HUES6 (cell line): ENCODE measurements at regions not wholly inside any gene's neighbourhood (a gene's known extent, or its start where the extent isn't known, plus 50 kb on each side); places are given as distances from the start of the nearest gene placed in this dataset.

Source experiments
- H3K27ac ChIP-seq: 2 replicates; pipeline ENCODE4 v1.7.0; 2013; ENCODE audit warnings: low read depth, mild to moderate bottlenecking, low read length, inconsistent platforms
- H3K27me3 ChIP-seq: 2 replicates; pipeline ENCODE4 v1.6.1; 2013; ENCODE audit warnings: low read length; ENCODE audit not compliant: control insufficient read depth, insufficient read depth
- H3K36me3 ChIP-seq: 2 replicates; pipeline ENCODE4 v1.6.1; 2013; ENCODE audit warnings: low read length; ENCODE audit not compliant: control insufficient read depth, insufficient read depth
- H3K4me1 ChIP-seq: 2 replicates; pipeline ENCODE4 v1.6.1; 2013; ENCODE audit warnings: low read length; ENCODE audit not compliant: control insufficient read depth, insufficient read depth
- H3K4me3 ChIP-seq: 2 replicates; pipeline ENCODE4 v1.5.1; 2013; ENCODE audit warnings: low read depth, low read length
- H3K9ac ChIP-seq: one replicate; pipeline ENCODE4 v1.6.1; 2013; ENCODE audit warnings: mild to moderate bottlenecking, low read length
- H3K9me3 ChIP-seq: 2 replicates; pipeline ENCODE4 v1.6.1; 2013; ENCODE audit warnings: low read depth, low read length; ENCODE audit not compliant: control insufficient read depth, insufficient read depth

- Histone ChIP-seq H3K9ac (no peak overlapping the region), H3K4me1 (no peaks in the 10 kb centered on the region), H3K27ac (no peak overlapping the region), H3K36me3 (no peaks in the 10 kb centered on the region), H3K4me3 (no peak overlapping the region), H3K9me3 (no peaks in the 10 kb centered on the region), H3K27me3 (peaks cover 5% of the 10 kb centered on the region; the same call in 1 of the 2 replicates)
These were observed 159.8 kb upstream of the SYNDIG1 start for GRCh38 chr20:24309596-24309995.

DNA sequence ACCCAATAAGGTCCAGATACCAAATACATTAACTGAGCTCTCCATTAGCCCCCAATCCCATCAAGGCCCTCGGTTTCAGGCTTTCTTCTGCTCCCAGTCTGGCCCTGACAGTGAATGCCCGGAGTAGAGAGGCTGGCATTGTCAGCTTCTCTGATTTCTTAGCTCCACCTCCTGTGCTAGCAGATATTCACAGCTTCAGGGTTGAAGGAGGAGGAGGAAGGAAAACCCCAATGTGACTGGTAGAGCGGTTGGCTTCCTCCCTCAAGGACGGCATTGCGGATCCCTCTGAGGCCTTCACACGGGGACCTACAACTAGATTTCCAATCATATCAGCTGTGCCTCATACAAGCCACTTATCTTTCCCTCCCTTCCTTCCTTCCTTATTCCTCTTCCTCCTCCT is 164.1 kb upstream of the SYNDIG1 start:
- no peaks in the 10 kb centered on the region for H3K36me3 ChIP-seq
- no peak overlapping the region for H3K9ac ChIP-seq
- no peaks in the 10 kb centered on the region for H3K9me3 ChIP-seq
- no peaks in the 10 kb centered on the region for H3K27me3 ChIP-seq
- no peaks in the 10 kb centered on the region for H3K4me1 ChIP-seq
- no peak overlapping the region for H3K27ac ChIP-seq
- H3K4me3 ChIP-seq = no peak overlapping the region

DNA sequence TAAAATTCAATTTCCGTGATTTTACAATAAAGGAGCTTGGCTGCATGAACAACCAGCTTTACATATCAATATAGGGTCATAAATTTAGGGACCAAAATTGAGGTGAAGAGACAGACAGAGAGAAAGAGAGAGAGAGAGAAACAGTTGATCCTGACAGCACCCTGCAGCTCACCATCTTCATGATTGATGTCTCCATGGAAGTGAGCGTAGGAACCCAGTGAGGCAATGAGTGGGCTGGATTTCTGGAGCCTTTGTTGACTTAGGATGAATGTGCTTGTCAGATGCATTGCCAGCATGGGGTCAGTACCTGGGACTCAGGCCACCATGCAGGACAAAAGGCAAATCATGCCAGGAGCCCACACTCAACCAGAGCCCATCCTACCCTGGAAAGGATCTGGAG is 165.1 kb upstream of the SYNDIG1 start:
- H3K9me3 ChIP-seq = no peaks in the 10 kb centered on the region
- no peaks in the 10 kb centered on the region for H3K36me3 ChIP-seq
- no peak overlapping the region for H3K9ac ChIP-seq
- H3K27ac ChIP-seq = no peak overlapping the region
- H3K4me1 ChIP-seq = no peaks in the 10 kb centered on the region
- H3K4me3 ChIP-seq = no peak overlapping the region
- no peaks in the 10 kb centered on the region; the same call in 1 of the 2 replicates for H3K27me3 ChIP-seq

- H3K27me3 ChIP-seq = no peaks in the 10 kb centered on the region; the same call in 1 of the 2 replicates
- H3K4me1 ChIP-seq = no peaks in the 10 kb centered on the region
- H3K27ac ChIP-seq = no peak overlapping the region
- H3K9me3 ChIP-seq = no peaks in the 10 kb centered on the region
- no peaks in the 10 kb centered on the region for H3K36me3 ChIP-seq
- H3K9ac ChIP-seq = no peak overlapping the region
- H3K4me3 ChIP-seq = no peak overlapping the region
These were observed 165.8 kb upstream of the SYNDIG1 start for GRCh38 chr20:24303393-24304170.

DNA sequence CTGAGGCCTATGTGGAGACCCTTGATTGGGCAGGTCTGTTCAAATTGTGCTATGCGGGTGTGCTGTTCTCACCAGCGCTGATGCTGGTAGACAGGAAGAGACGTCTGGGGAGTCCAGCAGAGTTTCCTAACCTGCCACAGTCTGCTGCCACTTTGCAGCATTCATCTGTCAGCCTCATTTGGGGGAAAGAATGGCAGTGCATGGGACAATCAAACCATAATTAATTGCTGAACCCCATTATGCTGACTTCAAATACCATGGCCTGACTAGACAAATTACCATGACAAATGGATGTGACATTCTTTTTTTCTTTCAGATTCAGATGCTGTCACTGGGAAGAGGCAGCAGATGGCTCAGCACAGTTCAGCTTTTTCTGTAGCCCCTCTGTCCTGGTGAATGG is 171.4 kb upstream of the SYNDIG1 start:
- no peaks in the 10 kb centered on the region; the same call in none of the 2 replicates for H3K27me3 ChIP-seq
- no peak overlapping the region for H3K4me3 ChIP-seq
- no peak overlapping the region for H3K9ac ChIP-seq
- no peaks in the 10 kb centered on the region for H3K36me3 ChIP-seq
- peaks cover 8% of the 10 kb centered on the region for H3K4me1 ChIP-seq
- H3K27ac ChIP-seq = no peak overlapping the region
- no peaks in the 10 kb centered on the region for H3K9me3 ChIP-seq

- no peaks in the 10 kb centered on the region; the same call in none of the 2 replicates for H3K27me3 ChIP-seq
- H3K4me1 ChIP-seq = peaks cover 8% of the 10 kb centered on the region
- no peak overlapping the region for H3K27ac ChIP-seq
- H3K36me3 ChIP-seq = no peaks in the 10 kb centered on the region
- no peak overlapping the region for H3K4me3 ChIP-seq
- H3K9ac ChIP-seq = no peak overlapping the region
- no peaks in the 10 kb centered on the region for H3K9me3 ChIP-seq
These were observed 172.8 kb upstream of the SYNDIG1 start for GRCh38 chr20:24296477-24297261.

- Histone ChIP-seq H3K9ac (no peak overlapping the region), H3K4me1 (no peaks in the 10 kb centered on the region), H3K4me3 (no peak overlapping the region), H3K27ac (no peak overlapping the region), H3K9me3 (no peaks in the 10 kb centered on the region), H3K36me3 (no peaks in the 10 kb centered on the region), H3K27me3 (no peaks in the 10 kb centered on the region)
These were observed 178.4 kb upstream of the SYNDIG1 start for GRCh38 chr20:24291014-24291413.

DNA sequence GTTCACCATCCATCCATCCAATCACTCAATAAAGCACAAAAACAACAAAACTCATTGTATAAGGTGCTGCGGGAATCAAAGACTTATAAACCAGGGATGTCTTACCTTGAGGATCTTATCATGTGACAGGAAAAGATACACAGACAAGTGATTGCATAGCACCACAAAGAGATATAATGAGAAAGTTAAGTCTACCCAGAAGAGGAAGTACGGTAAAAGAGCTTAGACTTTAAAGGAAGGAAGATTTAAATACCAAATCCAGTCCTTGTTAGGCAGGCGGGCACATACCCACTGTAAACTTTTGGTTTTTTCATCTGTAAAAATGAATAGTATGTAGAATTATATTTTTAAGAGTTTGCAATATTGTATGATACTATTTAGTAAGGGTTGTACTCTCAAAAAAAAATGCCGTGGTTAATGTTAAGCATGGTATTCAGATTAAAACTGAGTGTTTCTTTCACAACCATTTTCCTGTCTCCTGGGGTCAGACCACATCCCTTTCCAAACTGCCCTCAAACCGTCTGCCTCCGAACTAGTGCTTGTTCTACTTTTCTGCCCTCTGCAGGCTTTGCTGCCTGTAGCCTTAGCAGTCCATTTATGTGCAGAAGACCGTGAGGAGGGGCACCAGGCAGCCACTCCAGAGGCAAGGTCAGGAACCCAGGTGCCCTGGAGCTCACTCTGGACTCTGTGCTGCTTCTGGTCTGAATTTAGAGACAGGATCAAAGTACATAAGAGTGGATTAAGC is 179.5 kb upstream of the SYNDIG1 start:
- no peaks in the 10 kb centered on the region for H3K4me1 ChIP-seq
- H3K9ac ChIP-seq = no peak overlapping the region
- no peaks in the 10 kb centered on the region for H3K27me3 ChIP-seq
- H3K4me3 ChIP-seq = no peak overlapping the region
- no peaks in the 10 kb centered on the region for H3K9me3 ChIP-seq
- no peak overlapping the region for H3K27ac ChIP-seq
- H3K36me3 ChIP-seq = no peaks in the 10 kb centered on the region

DNA sequence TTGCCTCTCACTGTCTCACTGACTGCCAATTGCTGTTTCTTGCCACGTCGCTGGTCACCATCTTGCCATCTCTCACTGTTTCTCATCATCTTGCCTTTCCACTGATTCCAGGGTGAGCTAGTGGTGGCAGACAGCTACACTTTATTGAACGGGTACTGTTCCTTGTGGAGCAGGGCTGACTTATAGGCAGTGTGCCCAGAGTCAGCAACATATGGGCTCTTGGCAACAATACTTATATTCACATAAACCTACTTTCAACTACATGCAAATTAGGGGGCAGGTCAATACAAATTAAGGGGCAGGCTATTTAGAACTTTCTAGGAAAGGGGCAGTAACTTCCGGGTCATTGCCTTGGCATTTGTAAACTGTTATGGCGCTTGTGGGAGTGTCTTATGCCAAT is 186.2 kb upstream of the SYNDIG1 start:
- Histone ChIP-seq H3K9ac (no peak overlapping the region), H3K4me3 (no peak overlapping the region), H3K9me3 (no peaks in the 10 kb centered on the region), H3K27ac (no peak overlapping the region), H3K4me1 (no peaks in the 10 kb centered on the region), H3K27me3 (no peaks in the 10 kb centered on the region), H3K36me3 (no peaks in the 10 kb centered on the region)

DNA sequence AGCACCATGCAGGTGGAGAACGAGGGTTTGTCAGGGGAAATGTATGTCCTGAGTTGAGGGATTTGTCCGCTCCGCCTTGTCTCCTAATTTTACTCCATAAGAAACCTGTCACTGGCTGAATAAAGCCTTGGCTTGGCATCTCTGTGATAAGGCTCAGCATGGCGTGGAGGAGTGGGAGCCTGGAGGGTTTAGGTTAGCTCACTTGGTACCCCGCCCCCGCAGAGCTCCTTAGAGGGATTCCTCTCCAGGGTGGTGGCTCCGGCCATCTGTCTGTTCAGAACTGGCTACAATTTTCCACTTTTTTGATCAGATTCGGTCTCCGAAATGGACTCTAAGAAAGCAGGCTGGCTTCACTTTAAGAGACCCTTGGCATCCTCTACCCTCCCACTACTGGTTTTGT is 192.2 kb upstream of the SYNDIG1 start:
- Histone ChIP-seq H3K4me3 (no peak overlapping the region), H3K27me3 (no peaks in the 10 kb centered on the region), H3K36me3 (no peaks in the 10 kb centered on the region), H3K9me3 (no peaks in the 10 kb centered on the region), H3K9ac (no peak overlapping the region), H3K4me1 (no peaks in the 10 kb centered on the region), H3K27ac (no peak overlapping the region)
